Subcutaneous abdominal adipose tissue (tissue), 5 donors: ENCODE measurements at regions not wholly inside any gene's neighbourhood (a gene's known extent, or its start where the extent isn't known, plus 50 kb on each side); places are given as distances from the start of the nearest gene placed in this dataset.

ENCODE experiments used
- H3K27ac ChIP-seq: one replicate; pipeline ENCODE4 v1.7.0; 2013; ENCODE audit warnings: low read depth, mild to moderate bottlenecking, inconsistent platforms, low read length, moderate library complexity
- H3K27me3 ChIP-seq, 5 donors: one replicate each; pipeline ENCODE4 v1.7.0; 2013; ENCODE audit warnings: low read length in 5 of 5, inconsistent platforms in 1 of 5; ENCODE audit not compliant: control insufficient read depth in 5 of 5, insufficient read depth in 4 of 5
- H3K36me3 ChIP-seq, 5 donors: one replicate each; pipeline ENCODE4 v1.7.0; 2013; ENCODE audit warnings: low read length in 5 of 5; ENCODE audit not compliant: control insufficient read depth in 5 of 5, insufficient read depth in 5 of 5
- H3K4me1 ChIP-seq, 5 donors: one replicate each; pipeline ENCODE4 v1.7.0; 2013; ENCODE audit warnings: low read length in 5 of 5, mild to moderate bottlenecking in 3 of 5, moderate library complexity in 1 of 5; ENCODE audit not compliant: control insufficient read depth in 5 of 5, insufficient read depth in 5 of 5
- H3K4me3 ChIP-seq, 5 donors: one replicate each; pipeline ENCODE4 v1.7.0; 2013; ENCODE audit warnings: low read length in 5 of 5, low read depth in 1 of 5
- H3K9ac ChIP-seq, 5 donors: one replicate each; pipeline ENCODE4 v1.7.0; 2013; ENCODE audit warnings: low read length in 5 of 5, mild to moderate bottlenecking in 4 of 5, moderate library complexity in 3 of 5
- H3K9me3 ChIP-seq, 5 donors: one replicate each; pipeline ENCODE4 v1.7.0; 2013; ENCODE audit warnings: low read length in 5 of 5; ENCODE audit not compliant: control insufficient read depth in 5 of 5
- donor health status: healthy.
- donor health status: healthy.
- donor health status: healthy.
- donor health status: healthy.
- donor health status: healthy.

GRCh38 chr11:119989159-119989821, 148.6 kb downstream of the TRIM29 start:
- Histone ChIP-seq H3K4me3 (no peak overlapping the region), H3K4me1 (peaks cover 3 to 13% (median 8%) of the 10 kb centered on the region in 5 donors), H3K27ac (no peak overlapping the region), H3K36me3 (no peaks in the 10 kb centered on the region), H3K9me3 (no peaks in the 10 kb centered on the region), H3K27me3 (no peaks in the 10 kb centered on the region), H3K9ac (no peak overlapping the region)

- H3K4me3 ChIP-seq = no peak overlapping the region
- H3K27ac ChIP-seq = no peak overlapping the region
- no peak overlapping the region for H3K9ac ChIP-seq
Observed at GRCh38 chr11:119985551-119985950, 152.4 kb downstream of the TRIM29 start.

DNA sequence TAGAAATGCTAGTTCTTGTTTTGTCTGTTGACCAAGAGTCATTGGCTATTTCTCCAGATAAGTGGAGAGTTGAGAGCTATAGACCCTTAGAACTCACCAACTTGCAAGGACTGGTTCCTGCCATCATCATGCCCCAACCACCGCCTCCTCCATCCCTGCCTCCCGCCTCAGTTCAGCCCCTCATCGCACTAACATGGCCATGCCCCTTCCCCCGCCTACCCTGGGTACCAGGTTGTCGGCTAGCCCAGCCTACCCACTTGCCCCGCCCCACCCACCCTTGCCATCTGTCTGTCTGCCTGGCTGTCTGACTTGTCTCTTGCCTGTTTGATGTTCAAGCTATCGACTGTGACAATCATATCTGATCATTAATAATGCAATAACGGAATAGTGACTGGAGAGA, 154.1 kb downstream of the TRIM29 start:
- H3K4me3 ChIP-seq = no peak overlapping the region
- H3K36me3 ChIP-seq = no peaks in the 10 kb centered on the region
- H3K4me1 ChIP-seq = peaks cover 0 to 16% (median 13%) of the 10 kb centered on the region in 5 donors
- H3K27me3 ChIP-seq = no peaks in the 10 kb centered on the region
- H3K9me3 ChIP-seq = no peaks in the 10 kb centered on the region
- no peak overlapping the region for H3K9ac ChIP-seq
- no peak overlapping the region for H3K27ac ChIP-seq

More at GRCh38 chr11:119985551-119985950, 152.4 kb downstream of the TRIM29 start:
- Histone ChIP-seq H3K4me1 (peaks cover 3 to 24% (median 16%) of the 10 kb centered on the region in 5 donors), H3K9me3 (no peaks in the 10 kb centered on the region), H3K36me3 (no peaks in the 10 kb centered on the region), H3K27me3 (no peaks in the 10 kb centered on the region)

GRCh38 chr11:119983240-119983732, 154.6 kb downstream of the TRIM29 start:
- H3K27ac ChIP-seq = no peak overlapping the region
- no peaks in the 10 kb centered on the region for H3K36me3 ChIP-seq
- no peak overlapping the region for H3K9ac ChIP-seq
- H3K27me3 ChIP-seq = no peaks in the 10 kb centered on the region
- no peaks in the 10 kb centered on the region for H3K9me3 ChIP-seq
- peaks cover 0 to 16% (median 13%) of the 10 kb centered on the region in 5 donors for H3K4me1 ChIP-seq
- no peak overlapping the region for H3K4me3 ChIP-seq

DNA sequence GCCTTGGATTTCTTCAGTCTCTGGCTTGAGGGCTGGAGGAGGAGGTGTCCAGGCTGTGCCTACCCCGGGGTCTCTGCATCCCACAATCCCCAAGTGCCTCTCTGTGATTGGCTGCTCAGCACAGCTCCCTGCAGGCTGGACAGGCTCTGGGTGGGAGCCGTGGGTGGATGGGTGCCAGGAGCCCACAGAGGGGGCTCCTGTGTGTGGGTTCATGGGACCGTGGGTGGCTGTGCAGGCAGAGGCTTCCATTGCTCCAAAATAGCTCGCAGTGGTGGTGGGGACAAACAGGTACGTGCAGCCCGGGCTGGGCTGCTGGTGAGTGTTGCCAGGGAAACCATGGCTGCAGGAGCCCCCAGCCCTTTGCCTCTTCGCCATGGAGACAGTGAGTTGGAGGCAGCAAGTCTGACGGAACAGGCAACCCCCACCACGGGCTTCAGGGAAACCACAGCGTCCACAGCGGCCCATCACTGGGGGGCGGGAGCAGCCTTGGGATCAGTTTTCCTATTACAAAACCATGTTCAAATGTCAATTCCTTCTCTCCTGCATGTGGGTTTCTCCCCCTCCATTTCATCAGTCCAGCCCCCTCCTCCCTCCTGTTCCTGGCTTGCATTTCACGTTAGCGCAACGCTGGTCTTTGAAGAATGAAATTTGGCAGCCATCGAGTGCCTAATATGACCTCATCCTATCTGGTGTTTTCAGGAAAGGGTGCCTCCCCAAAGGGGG, 155.2 kb downstream of the TRIM29 start:
- H3K9ac ChIP-seq = no peak overlapping the region
- no peak overlapping the region for H3K27ac ChIP-seq
- peaks cover 0 to 16% (median 13%) of the 10 kb centered on the region in 5 donors for H3K4me1 ChIP-seq
- no peaks in the 10 kb centered on the region for H3K9me3 ChIP-seq
- no peaks in the 10 kb centered on the region for H3K36me3 ChIP-seq
- H3K4me3 ChIP-seq = no peak overlapping the region
- H3K27me3 ChIP-seq = peaks cover 0 to 3% (median 0%) of the 10 kb centered on the region in 5 donors

- Histone ChIP-seq H3K27ac (no peak overlapping the region), H3K4me1 (peaks cover 0 to 23% (median 17%) of the 10 kb centered on the region in 5 donors), H3K36me3 (no peaks in the 10 kb centered on the region), H3K9me3 (no peaks in the 10 kb centered on the region), H3K27me3 (peaks cover 0 to 8% (median 7%) of the 10 kb centered on the region in 5 donors), H3K9ac (no peak overlapping the region), H3K4me3 (no peak overlapping the region)
Observed at GRCh38 chr11:119980431-119980830, 157.5 kb downstream of the TRIM29 start.

GRCh38 chr11:119979701-119980100, 158.2 kb downstream of the TRIM29 start:
- H3K9ac ChIP-seq = no peak overlapping the region
- H3K27me3 ChIP-seq = peaks cover 0 to 8% (median 7%) of the 10 kb centered on the region in 5 donors
- no peak overlapping the region for H3K4me3 ChIP-seq
- H3K4me1 ChIP-seq = peaks cover 0 to 30% (median 20%) of the 10 kb centered on the region in 5 donors
- H3K9me3 ChIP-seq = no peaks in the 10 kb centered on the region
- H3K27ac ChIP-seq = no peak overlapping the region
- no peaks in the 10 kb centered on the region for H3K36me3 ChIP-seq

- Histone ChIP-seq H3K27ac (no peak overlapping the region), H3K4me1 (peaks cover 5 to 38% (median 23%) of the 10 kb centered on the region in 5 donors), H3K36me3 (no peaks in the 10 kb centered on the region), H3K4me3 (no peak overlapping the region), H3K9me3 (no peaks in the 10 kb centered on the region), H3K27me3 (peaks cover 0 to 8% (median 7%) of the 10 kb centered on the region in 5 donors), H3K9ac (no peak overlapping the region)
Observed at GRCh38 chr11:119978696-119979095, 159.2 kb downstream of the TRIM29 start.

DNA sequence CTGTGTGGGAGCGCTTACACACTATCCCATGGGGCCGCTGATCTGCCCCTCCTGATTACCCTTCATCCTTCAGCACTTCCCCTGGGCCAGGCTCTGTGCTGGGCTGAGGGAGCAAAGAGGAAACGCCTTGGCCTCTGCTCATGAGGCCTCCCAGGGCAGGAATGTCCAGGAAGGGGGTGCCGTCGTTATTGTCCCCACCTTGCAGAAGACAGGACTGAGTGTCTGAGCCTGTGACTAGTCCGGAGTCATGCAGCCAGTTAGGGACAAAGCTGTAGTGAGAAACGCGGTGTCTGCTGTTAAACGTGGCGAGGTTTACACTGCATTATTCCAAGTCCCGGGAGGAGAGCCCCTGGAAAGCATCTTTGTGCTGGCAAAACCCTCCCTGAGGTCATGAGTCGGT, 160.0 kb downstream of the TRIM29 start:
- Histone ChIP-seq H3K27me3 (peaks cover 0 to 8% (median 7%) of the 10 kb centered on the region in 5 donors), H3K9ac (no peak overlapping the region), H3K27ac (no peak overlapping the region), H3K4me3 (no peak overlapping the region), H3K9me3 (no peaks in the 10 kb centered on the region), H3K4me1 (peaks cover 5 to 30% (median 17%) of the 10 kb centered on the region in 5 donors), H3K36me3 (no peaks in the 10 kb centered on the region)

GRCh38 chr11:119977561-119977860, 160.4 kb downstream of the TRIM29 start:
- H3K9ac ChIP-seq = no peak overlapping the region
- H3K27me3 ChIP-seq = peaks cover 0 to 8% (median 7%) of the 10 kb centered on the region in 5 donors
- H3K4me3 ChIP-seq = no peak overlapping the region
- peaks cover 5 to 26% (median 13%) of the 10 kb centered on the region in 5 donors for H3K4me1 ChIP-seq
- no peaks in the 10 kb centered on the region for H3K9me3 ChIP-seq
- H3K36me3 ChIP-seq = no peaks in the 10 kb centered on the region
- H3K27ac ChIP-seq = no peak overlapping the region
